ENCODE measurements at regions not wholly inside any gene's neighbourhood (a gene's known extent, or its start where the extent isn't known, plus 50 kb on each side); places are given as distances from the start of the nearest gene placed in this dataset.

GRCh38 chr14:100982762-100983161 lies 79.2 kb upstream of the RTL1 start:
- TF ChIP-seq EP300 (IDR thresholded peaks at IDR 0.05) (no peak), CTCF (IDR thresholded peaks at IDR 0.05) (no peak)
